Common myeloid progenitor, CD34-positive (primary cell): ENCODE measurements at regions not wholly inside any gene's neighbourhood (a gene's known extent, or its start where the extent isn't known, plus 50 kb on each side); places are given as distances from the start of the nearest gene placed in this dataset.

Source experiments
- CTCF ChIA-PET: fragments of 350-600 bp; sonication (Branson Sonifier 250); formaldehyde crosslinking; loops from one replicate; lab custom pipeline; 2021; ENCODE audit warnings: antibody characterized with exemption; lab: Charles Lee
- POLR2A ChIA-PET: fragments of 350-600 bp; sonication (Branson Sonifier 250); formaldehyde crosslinking; loops from one replicate; lab custom pipeline; 2021; ENCODE audit warnings: antibody characterized with exemption; lab: Charles Lee
- DNase-seq, 3 donors: peaks; one replicate each; pipeline versions ENCODE4 v3.0.0 to v3.0.0-alpha.2; 2013
- H3K27ac ChIP-seq, 2 experiments: 1 replicate in 1 of 2; 2 replicates in 1 of 2; pipeline ENCODE4 v1.7.0; 2013; ENCODE audit warnings: inconsistent platforms in 2 of 2, low read length in 2 of 2, mild to moderate bottlenecking in 2 of 2, low read depth in 1 of 2, moderate library complexity in 1 of 2; ENCODE audit not compliant: severe bottlenecking in 2 of 2, insufficient read depth in 1 of 2, poor library complexity in 1 of 2
- H3K27me3 ChIP-seq, 5 experiments: replicated peaks in 2 of 5; 1 replicate in 3 of 5; 2 replicates in 2 of 5; pipeline versions ENCODE4 v1.6.1 to v1.7.0; 2013; ENCODE audit warnings: low read length in 4 of 5, mild to moderate bottlenecking in 2 of 5, moderate library complexity in 2 of 5, inconsistent platforms in 1 of 5; ENCODE audit not compliant: insufficient read depth in 5 of 5, control insufficient read depth in 4 of 5
- H3K36me3 ChIP-seq, 4 experiments: 1 replicate in 2 of 4; 2 replicates in 2 of 4; pipeline versions ENCODE4 v1.6.1 to v1.7.0; 2013; ENCODE audit warnings: low read length in 3 of 4, control low read depth in 1 of 4, mild to moderate bottlenecking in 1 of 4; ENCODE audit not compliant: control insufficient read depth in 4 of 4, insufficient read depth in 4 of 4
- H3K4me1 ChIP-seq, 4 experiments: 1 replicate in 3 of 4; 2 replicates in 1 of 4; pipeline versions ENCODE4 v1.6.1 to v1.7.1; 2013; ENCODE audit warnings: low read length in 3 of 4, mild to moderate bottlenecking in 3 of 4, control low read depth in 1 of 4, inconsistent platforms in 1 of 4, moderate library complexity in 1 of 4; ENCODE audit not compliant: control insufficient read depth in 4 of 4, insufficient read depth in 4 of 4; ENCODE audit errors: control extremely low read depth in 1 of 4
- H3K4me3 ChIP-seq, 7 experiments: 1 replicate in 4 of 7; 2 replicates in 3 of 7; pipeline versions ENCODE4 v1.5.1 to v1.7.0; 2013; ENCODE audit warnings: mild to moderate bottlenecking in 7 of 7, low read length in 6 of 7, moderate library complexity in 6 of 7, inconsistent platforms in 2 of 7, low read depth in 2 of 7, control low read depth in 1 of 7; ENCODE audit not compliant: insufficient read depth in 4 of 7, control insufficient read depth in 1 of 7; ENCODE audit errors: extremely low read depth in 1 of 7
- H3K9me3 ChIP-seq, 5 experiments: 1 replicate in 4 of 5; 2 replicates in 1 of 5; pipeline versions ENCODE4 v1.6.1 to v1.7.1; 2013; ENCODE audit warnings: low read length in 4 of 5, mild to moderate bottlenecking in 2 of 5, inconsistent platforms in 1 of 5, low read depth in 1 of 5, moderate library complexity in 1 of 5; ENCODE audit not compliant: control insufficient read depth in 4 of 5, insufficient read depth in 2 of 5; ENCODE audit errors: control extremely low read depth in 1 of 5
- WGBS: methylation state at CpG from one replicate; pipeline ENCODE4 v1.1.5; 2013; ENCODE audit not compliant: insufficient coverage; 5-methylcytosine and 5-hydroxymethylcytosine counted together

DNA sequence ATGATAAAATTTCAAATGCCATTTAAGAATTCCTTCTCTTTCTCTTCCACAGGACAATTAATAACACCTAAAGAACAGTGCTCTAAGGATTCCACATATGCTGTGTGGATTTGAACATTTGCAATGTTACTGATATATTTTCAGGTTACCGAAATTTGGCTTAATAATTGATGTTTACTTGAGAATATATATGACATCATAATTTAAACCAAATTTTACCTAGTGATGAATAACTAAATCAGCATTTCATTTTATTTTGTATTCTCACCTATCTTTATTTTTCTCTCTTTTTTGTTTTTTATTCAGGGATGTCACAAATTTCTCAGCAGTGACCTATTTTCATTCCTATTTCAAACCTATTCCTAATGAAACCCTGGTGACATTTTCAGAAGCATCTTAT, 429.6 kb downstream of the SLCO4C1 start:
- no peak overlapping the region for H3K27ac ChIP-seq
- POLR2A ChIA-PET: no interaction called here
- DNase-seq: no peak
- H3K9me3 ChIP-seq: no peaks in the 10 kb centered on the region
- CTCF ChIA-PET: no interaction called here
- peaks cover 0 to 2% (median 0%) of the 10 kb centered on the region in 5 experiments for H3K27me3 ChIP-seq
- H3K36me3 ChIP-seq: no peaks in the 10 kb centered on the region
- no peaks in the 10 kb centered on the region for H3K4me1 ChIP-seq
- WGBS: no CpG with 5 or more reads among the region's 1 CpG
- no peak overlapping the region for H3K4me3 ChIP-seq

DNA sequence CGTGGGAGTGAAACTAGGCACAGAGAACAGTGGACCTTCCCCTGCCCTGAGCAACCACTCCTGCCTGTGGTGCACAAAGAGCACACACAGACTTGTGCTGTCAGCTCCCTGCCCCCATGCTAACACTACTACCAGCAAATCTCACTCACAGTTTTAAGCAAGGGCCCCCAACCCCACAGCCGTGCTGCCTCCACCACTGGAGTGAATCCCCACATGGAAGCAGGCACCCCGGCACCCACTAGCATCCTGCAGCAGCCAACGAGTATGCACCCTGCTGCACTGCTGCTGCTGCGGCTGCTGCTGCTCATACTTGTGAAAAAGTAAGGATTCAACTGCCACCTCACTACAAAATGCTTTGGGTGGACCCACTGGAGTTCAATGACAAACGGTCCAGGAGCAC, 435.5 kb downstream of the SLCO4C1 start:
- ChIA-PET CTCF (no interaction called here), POLR2A (no interaction called here)
- 89% methylated on average over 4 of the region's 6 CpGs for WGBS
- Histone ChIP-seq H3K27ac (no peak overlapping the region), H3K27me3 (no peaks in the 10 kb centered on the region), H3K9me3 (no peaks in the 10 kb centered on the region), H3K4me1 (no peaks in the 10 kb centered on the region), H3K4me3 (no peak overlapping the region), H3K36me3 (no peaks in the 10 kb centered on the region)
- DNase-seq: no peak

DNA sequence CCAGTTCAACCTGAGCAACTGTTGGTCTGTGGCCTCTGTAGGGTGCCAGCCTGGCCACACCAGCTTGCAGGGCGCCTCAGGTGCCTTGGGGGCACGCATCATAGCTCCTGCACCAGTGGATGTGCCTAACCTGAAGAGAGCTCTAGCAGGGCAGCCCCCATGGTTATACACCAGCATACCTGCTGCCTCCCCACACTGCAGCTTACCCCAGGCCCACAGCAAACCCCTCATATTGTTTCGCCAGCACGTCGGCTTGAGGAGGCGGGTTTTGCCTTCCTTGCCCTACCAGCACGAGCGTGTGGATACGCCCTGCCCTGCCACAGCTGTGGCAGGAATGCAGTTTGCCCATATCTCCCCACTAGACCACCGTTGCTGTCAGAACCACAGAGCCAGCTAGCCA, 435.9 kb downstream of the SLCO4C1 start:
- H3K4me3 ChIP-seq: no peak overlapping the region
- ChIA-PET POLR2A (no interaction called here), CTCF (no interaction called here)
- no peak overlapping the region for H3K27ac ChIP-seq
- 94% methylated on average over 5 of the region's 10 CpGs for WGBS
- no peaks in the 10 kb centered on the region for H3K36me3 ChIP-seq
- H3K27me3 ChIP-seq: no peaks in the 10 kb centered on the region
- DNase-seq: no peak
- H3K4me1 ChIP-seq: no peaks in the 10 kb centered on the region
- no peaks in the 10 kb centered on the region for H3K9me3 ChIP-seq

DNA sequence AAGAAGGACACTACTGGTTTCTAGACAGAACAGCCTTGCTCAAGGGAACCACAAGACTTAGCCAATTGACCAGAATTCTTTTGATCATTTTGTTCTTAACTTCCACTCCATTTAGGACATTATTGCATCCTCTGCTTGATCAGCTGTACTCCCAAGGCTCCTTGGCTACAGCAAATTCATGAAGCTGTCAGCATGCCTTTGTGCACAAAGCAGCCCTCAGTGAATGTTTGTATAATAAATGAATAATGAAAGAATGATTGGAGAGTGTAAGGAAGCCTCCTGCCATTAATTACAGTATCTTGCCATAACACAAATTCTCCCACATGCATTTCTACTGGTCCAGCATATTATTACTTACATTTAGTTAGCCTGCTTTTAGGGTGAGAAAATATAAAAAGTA, 449.6 kb downstream of the SLCO4C1 start:
- CTCF ChIA-PET: no interaction called here
- Histone ChIP-seq H3K4me1 (no peaks in the 10 kb centered on the region), H3K27ac (no peak overlapping the region), H3K4me3 (no peak overlapping the region), H3K27me3 (no peaks in the 10 kb centered on the region), H3K36me3 (no peaks in the 10 kb centered on the region), H3K9me3 (no peaks in the 10 kb centered on the region)
- DNase-seq: no peak
- POLR2A ChIA-PET: no interaction called here

DNA sequence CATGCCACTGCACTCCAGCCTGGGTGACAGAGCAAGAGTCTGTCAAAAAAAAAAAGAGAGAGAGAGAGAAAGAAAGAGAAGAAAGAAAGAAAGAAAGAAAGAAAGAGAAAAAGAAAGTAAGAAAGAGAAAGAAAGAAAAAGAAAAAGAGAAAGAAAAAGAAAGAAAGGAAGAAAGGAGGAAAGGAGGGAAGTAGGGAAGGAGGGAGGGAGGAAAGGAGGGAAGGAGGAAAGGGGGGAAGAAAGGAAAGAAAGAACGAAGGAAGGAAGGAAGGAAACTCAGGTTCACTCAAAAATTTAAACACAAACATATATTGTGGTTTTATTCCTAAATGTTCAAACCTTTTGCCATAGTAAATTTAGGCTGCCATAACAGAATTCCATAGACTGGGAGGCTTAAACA, 453.0 kb downstream of the SLCO4C1 start:
- POLR2A ChIA-PET: no interaction called here
- Histone ChIP-seq H3K4me1 (no peaks in the 10 kb centered on the region), H3K36me3 (no peaks in the 10 kb centered on the region), H3K4me3 (no peak overlapping the region), H3K9me3 (no peaks in the 10 kb centered on the region), H3K27me3 (no peaks in the 10 kb centered on the region), H3K27ac (no peak overlapping the region)
- no peak for DNase-seq
- WGBS: no CpG with 5 or more reads among the region's 1 CpG
- CTCF ChIA-PET: no interaction called here

DNA sequence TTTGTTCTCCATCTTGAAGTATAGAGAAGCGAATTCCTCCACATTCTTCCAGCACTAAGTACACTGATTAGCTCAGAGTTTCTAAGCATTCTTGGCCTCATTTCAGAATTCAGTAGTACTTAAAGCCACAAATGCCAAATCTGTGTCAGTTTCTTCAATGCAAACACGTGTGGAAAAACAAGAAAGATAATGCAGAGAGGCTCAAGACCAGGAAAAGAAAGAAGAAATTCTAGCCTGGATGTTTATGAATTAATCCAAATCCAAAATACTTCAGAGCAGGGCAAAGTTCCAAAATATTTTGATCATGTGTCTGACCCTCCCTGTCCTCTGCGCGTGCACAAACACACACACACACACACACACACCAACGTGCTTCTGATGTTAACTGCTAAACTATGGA, 457.6 kb downstream of the SLCO4C1 start:
- POLR2A ChIA-PET: no interaction called here
- Histone ChIP-seq H3K36me3 (no peaks in the 10 kb centered on the region), H3K27me3 (no peaks in the 10 kb centered on the region), H3K9me3 (no peaks in the 10 kb centered on the region), H3K4me1 (no peaks in the 10 kb centered on the region), H3K27ac (no peak overlapping the region), H3K4me3 (no peak overlapping the region)
- 95% methylated on average over 4 of the region's 5 CpGs for WGBS
- DNase-seq: no peak
- CTCF ChIA-PET: no interaction called here

DNA sequence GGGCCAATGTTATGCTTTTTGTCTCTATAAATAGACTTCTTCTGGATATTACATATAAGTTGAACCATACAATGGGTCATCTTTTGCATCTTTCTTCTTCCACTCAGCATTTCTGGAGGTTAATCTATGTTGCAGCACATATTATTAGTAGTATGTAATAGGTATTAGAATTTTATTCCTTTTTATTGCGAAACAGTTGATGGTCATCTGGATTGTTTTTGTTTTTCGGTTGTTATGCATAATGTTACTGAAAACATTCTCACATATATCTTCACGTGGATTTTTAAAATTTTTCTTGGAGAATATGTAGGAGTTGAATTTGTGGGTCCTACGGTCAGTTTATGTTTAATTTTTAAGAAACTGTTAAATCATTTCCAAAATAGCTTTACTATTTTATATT, 466.8 kb downstream of the SLCO4C1 start:
- H3K9me3 ChIP-seq: peaks cover 0 to 6% (median 3%) of the 10 kb centered on the region in 5 experiments
- no peak overlapping the region for H3K27ac ChIP-seq
- CTCF ChIA-PET: no interaction called here
- H3K27me3 ChIP-seq: no peaks in the 10 kb centered on the region
- WGBS: no CpG with 5 or more reads among the region's 4 CpGs
- no peak for DNase-seq
- H3K36me3 ChIP-seq: no peaks in the 10 kb centered on the region
- no peak overlapping the region for H3K4me3 ChIP-seq
- no peaks in the 10 kb centered on the region for H3K4me1 ChIP-seq
- POLR2A ChIA-PET: no interaction called here

DNA sequence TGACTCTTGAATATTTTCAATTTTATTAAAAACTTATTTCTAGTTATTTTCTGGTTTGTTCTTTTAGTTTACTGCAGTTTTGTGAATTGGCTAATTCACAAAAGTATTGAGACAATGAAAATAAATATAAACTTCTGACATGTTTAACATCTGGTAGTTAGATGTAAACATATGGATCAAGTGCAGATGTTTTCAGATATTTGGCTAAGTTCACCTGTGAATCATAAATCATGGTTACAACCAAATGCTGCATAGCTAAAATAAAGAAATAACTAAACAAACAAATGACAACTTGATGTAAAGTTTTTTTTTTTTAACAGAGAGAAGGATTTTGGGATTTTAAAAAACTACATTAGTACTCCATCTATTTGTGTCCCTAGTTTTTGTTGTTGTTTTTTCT, 484.6 kb downstream of the SLCO4C1 start:
- no peak for DNase-seq
- H3K9me3 ChIP-seq: no peaks in the 10 kb centered on the region
- H3K4me1 ChIP-seq: no peaks in the 10 kb centered on the region
- H3K36me3 ChIP-seq: no peaks in the 10 kb centered on the region
- no peak overlapping the region for H3K27ac ChIP-seq
- no peaks in the 10 kb centered on the region for H3K27me3 ChIP-seq
- no peak overlapping the region for H3K4me3 ChIP-seq
- ChIA-PET POLR2A (no interaction called here), CTCF (no interaction called here)
